GM23338 (cell line): ENCODE measurements at regions not wholly inside any gene's neighbourhood (a gene's known extent, or its start where the extent isn't known, plus 50 kb on each side); places are given as distances from the start of the nearest gene placed in this dataset.

ENCODE experiments used
- ATAC-seq: fragments of 200-7000 bp; cut with Tn5 transposase; 3 replicates; pipeline ENCODE4 v1.9.1; 2020
- DNase-seq: peaks from one replicate; pipeline ENCODE4 v3.0.0-alpha.2; 2015; ENCODE audit warnings: low spot score
- H2AFZ ChIP-seq: fragments of 200-600 bp; sonication (generic); 2 replicates; pipeline ENCODE4 v1.8.0; 2016; ENCODE audit warnings: antibody characterized with exemption, mild to moderate bottlenecking, moderate library complexity
- H3F3A ChIP-seq: fragments of 200-600 bp; sonication (generic); replicated peaks from 2 replicates; pipeline ENCODE4 v1.8.0; 2017; ENCODE audit warnings: antibody characterized with exemption, mixed run types, low read depth
- H3K27ac ChIP-seq: fragments of 200-600 bp; sonication (generic); 2 replicates; pipeline ENCODE4 v1.6.1; 2016; ENCODE audit warnings: low read depth
- H3K27me3 ChIP-seq: fragments of 200-600 bp; sonication (generic); 2 replicates; pipeline ENCODE4 v1.8.0; 2016; ENCODE audit warnings: mild to moderate bottlenecking, mixed run types, moderate library complexity; ENCODE audit not compliant: insufficient read depth
- H3K36me3 ChIP-seq: fragments of 200-600 bp; sonication (generic); 2 replicates; pipeline ENCODE4 v1.8.0; 2016; ENCODE audit warnings: mild to moderate bottlenecking; ENCODE audit not compliant: insufficient read depth
- H3K4me1 ChIP-seq: fragments of 200-600 bp; sonication (generic); 2 replicates; pipeline ENCODE4 v1.8.0; 2016; ENCODE audit warnings: mild to moderate bottlenecking, moderate library complexity; ENCODE audit not compliant: insufficient read depth
- H3K4me2 ChIP-seq: fragments of 200-600 bp; sonication (generic); 2 replicates; pipeline ENCODE4 v1.7.1; 2017; ENCODE audit warnings: mixed run types
- H3K4me3 ChIP-seq: fragments of 200-600 bp; sonication (generic); 2 replicates; pipeline ENCODE4 v1.6.1; 2016; ENCODE audit warnings: mixed run types
- H3K79me2 ChIP-seq: fragments of 200-600 bp; sonication (generic); replicated peaks from 2 replicates; pipeline ENCODE4 v1.8.0; 2017; ENCODE audit warnings: mild to moderate bottlenecking; ENCODE audit not compliant: insufficient read depth
- H3K9me2 ChIP-seq: fragments of 200-600 bp; sonication (generic); 2 replicates; pipeline ENCODE4 v1.8.0; 2017; ENCODE audit not compliant: insufficient read depth
- H4K20me1 ChIP-seq: fragments of 200-600 bp; sonication (generic); replicated peaks from 2 replicates; pipeline ENCODE4 v1.8.0; 2017; ENCODE audit warnings: mild to moderate bottlenecking; ENCODE audit not compliant: insufficient read depth
- H3K27ac Mint-ChIP-seq: 2 replicates; pipeline ENCODE4 v1.8.0; 2020; ENCODE audit warnings: inconsistent platforms, mild to moderate bottlenecking, moderate library complexity, mixed read lengths
- H3K27me3 Mint-ChIP-seq: 3 replicates; pipeline ENCODE4 v1.8.0; 2022; ENCODE audit warnings: low read depth, mild to moderate bottlenecking, moderate library complexity, mixed read lengths, inconsistent platforms; ENCODE audit not compliant: insufficient read depth, poor library complexity
- H3K36me3 Mint-ChIP-seq: 3 replicates; pipeline ENCODE4 v1.8.0; 2021; ENCODE audit warnings: low read depth, mild to moderate bottlenecking, inconsistent platforms, moderate library complexity, mixed read lengths
- H3K4me1 Mint-ChIP-seq: 3 replicates; pipeline ENCODE4 v1.8.0; 2020; ENCODE audit warnings: mild to moderate bottlenecking, inconsistent platforms, mixed read lengths
- H3K4me3 Mint-ChIP-seq: 3 replicates; pipeline ENCODE4 v1.8.0; 2021; ENCODE audit warnings: moderate library complexity, mild to moderate bottlenecking, inconsistent platforms, mixed read lengths
- H3K9me3 Mint-ChIP-seq: 3 replicates; pipeline ENCODE4 v1.8.0; 2020; ENCODE audit warnings: moderate library complexity, mild to moderate bottlenecking, inconsistent platforms, mixed read lengths
- EZH2 ChIP-seq: fragments of 200-600 bp; sonication (generic); IDR thresholded peaks from one replicate; pipeline ENCODE4 v1.8.0; 2017; ENCODE audit warnings: antibody characterized with exemption, mild to moderate bottlenecking, low read depth; ENCODE audit not compliant: unreplicated experiment
- EZH2phosphoT487 ChIP-seq: fragments of 200-600 bp; sonication (generic); IDR thresholded peaks from one replicate; pipeline ENCODE4 v1.8.1; 2018; ENCODE audit warnings: antibody characterized with exemption; ENCODE audit not compliant: unreplicated experiment
- JUNB ChIP-seq: IDR thresholded peaks from one replicate; pipeline ENCODE4 v1.6.1; 2016; ENCODE audit warnings: antibody characterized with exemption; ENCODE audit not compliant: unreplicated experiment
- NANOG ChIP-seq: IDR thresholded peaks from 2 replicates; pipeline ENCODE4 v1.6.1; 2016; ENCODE audit warnings: antibody characterized with exemption, borderline replicate concordance
- POLR2AphosphoS5 ChIP-seq: IDR thresholded peaks from 2 replicates; pipeline ENCODE4 v1.6.1; 2016; ENCODE audit warnings: antibody characterized with exemption, low read depth
- ZNF331 ChIP-seq: fragments of 250-450 bp; sonication (Bioruptor Pico); IDR thresholded peaks from 2 replicates; pipeline ENCODE4 v1.5.0; 2020; ENCODE audit warnings: low read depth, mild to moderate bottlenecking, moderate library complexity
- TF ChIP-seq, protein P1 (sequence below): fragments of 250-450 bp; sonication (Bioruptor Pico); IDR thresholded peaks from 2 replicates; pipeline ENCODE4 v1.5.0; 2020; ENCODE audit warnings: mild to moderate bottlenecking, moderate library complexity
- TF ChIP-seq, protein P2 (sequence below): IDR thresholded peaks from 2 replicates; pipeline ENCODE4 v1.6.1; 2016; ENCODE audit warnings: antibody characterized with exemption
- TF ChIP-seq, protein P3 (sequence below), 2 experiments: fragments of 200-600 bp in 1 of 2; sonication (generic) in 1 of 2; conservative IDR thresholded peaks; 2 replicates each; pipeline versions ENCODE4 v1.5.1 to v1.6.1; 2016 to 2017; ENCODE audit warnings: antibody characterized with exemption in 2 of 2, low read depth in 2 of 2, mild to moderate bottlenecking in 2 of 2, moderate library complexity in 1 of 2

GRCh38 chr21:35920436-35920835 lies 139.9 kb downstream of the SETD4 start:
- Histone ChIP-seq H3K36me3 (no peaks in the 10 kb centered on the region), H3K27ac (no peak overlapping the region), H3K4me2 (no peak overlapping the region), H3K4me1 (no peaks in the 10 kb centered on the region), H3K4me3 (no peak overlapping the region), H2AFZ (no peak overlapping the region), H3K79me2 (no peaks in the 10 kb centered on the region), H3K27me3 (no peaks in the 10 kb centered on the region), H3K9me2 (no peaks in the 10 kb centered on the region), H4K20me1 (no peaks in the 10 kb centered on the region), H3F3A (no peaks in the 10 kb centered on the region)
- TF ChIP-seq, protein P1, sequence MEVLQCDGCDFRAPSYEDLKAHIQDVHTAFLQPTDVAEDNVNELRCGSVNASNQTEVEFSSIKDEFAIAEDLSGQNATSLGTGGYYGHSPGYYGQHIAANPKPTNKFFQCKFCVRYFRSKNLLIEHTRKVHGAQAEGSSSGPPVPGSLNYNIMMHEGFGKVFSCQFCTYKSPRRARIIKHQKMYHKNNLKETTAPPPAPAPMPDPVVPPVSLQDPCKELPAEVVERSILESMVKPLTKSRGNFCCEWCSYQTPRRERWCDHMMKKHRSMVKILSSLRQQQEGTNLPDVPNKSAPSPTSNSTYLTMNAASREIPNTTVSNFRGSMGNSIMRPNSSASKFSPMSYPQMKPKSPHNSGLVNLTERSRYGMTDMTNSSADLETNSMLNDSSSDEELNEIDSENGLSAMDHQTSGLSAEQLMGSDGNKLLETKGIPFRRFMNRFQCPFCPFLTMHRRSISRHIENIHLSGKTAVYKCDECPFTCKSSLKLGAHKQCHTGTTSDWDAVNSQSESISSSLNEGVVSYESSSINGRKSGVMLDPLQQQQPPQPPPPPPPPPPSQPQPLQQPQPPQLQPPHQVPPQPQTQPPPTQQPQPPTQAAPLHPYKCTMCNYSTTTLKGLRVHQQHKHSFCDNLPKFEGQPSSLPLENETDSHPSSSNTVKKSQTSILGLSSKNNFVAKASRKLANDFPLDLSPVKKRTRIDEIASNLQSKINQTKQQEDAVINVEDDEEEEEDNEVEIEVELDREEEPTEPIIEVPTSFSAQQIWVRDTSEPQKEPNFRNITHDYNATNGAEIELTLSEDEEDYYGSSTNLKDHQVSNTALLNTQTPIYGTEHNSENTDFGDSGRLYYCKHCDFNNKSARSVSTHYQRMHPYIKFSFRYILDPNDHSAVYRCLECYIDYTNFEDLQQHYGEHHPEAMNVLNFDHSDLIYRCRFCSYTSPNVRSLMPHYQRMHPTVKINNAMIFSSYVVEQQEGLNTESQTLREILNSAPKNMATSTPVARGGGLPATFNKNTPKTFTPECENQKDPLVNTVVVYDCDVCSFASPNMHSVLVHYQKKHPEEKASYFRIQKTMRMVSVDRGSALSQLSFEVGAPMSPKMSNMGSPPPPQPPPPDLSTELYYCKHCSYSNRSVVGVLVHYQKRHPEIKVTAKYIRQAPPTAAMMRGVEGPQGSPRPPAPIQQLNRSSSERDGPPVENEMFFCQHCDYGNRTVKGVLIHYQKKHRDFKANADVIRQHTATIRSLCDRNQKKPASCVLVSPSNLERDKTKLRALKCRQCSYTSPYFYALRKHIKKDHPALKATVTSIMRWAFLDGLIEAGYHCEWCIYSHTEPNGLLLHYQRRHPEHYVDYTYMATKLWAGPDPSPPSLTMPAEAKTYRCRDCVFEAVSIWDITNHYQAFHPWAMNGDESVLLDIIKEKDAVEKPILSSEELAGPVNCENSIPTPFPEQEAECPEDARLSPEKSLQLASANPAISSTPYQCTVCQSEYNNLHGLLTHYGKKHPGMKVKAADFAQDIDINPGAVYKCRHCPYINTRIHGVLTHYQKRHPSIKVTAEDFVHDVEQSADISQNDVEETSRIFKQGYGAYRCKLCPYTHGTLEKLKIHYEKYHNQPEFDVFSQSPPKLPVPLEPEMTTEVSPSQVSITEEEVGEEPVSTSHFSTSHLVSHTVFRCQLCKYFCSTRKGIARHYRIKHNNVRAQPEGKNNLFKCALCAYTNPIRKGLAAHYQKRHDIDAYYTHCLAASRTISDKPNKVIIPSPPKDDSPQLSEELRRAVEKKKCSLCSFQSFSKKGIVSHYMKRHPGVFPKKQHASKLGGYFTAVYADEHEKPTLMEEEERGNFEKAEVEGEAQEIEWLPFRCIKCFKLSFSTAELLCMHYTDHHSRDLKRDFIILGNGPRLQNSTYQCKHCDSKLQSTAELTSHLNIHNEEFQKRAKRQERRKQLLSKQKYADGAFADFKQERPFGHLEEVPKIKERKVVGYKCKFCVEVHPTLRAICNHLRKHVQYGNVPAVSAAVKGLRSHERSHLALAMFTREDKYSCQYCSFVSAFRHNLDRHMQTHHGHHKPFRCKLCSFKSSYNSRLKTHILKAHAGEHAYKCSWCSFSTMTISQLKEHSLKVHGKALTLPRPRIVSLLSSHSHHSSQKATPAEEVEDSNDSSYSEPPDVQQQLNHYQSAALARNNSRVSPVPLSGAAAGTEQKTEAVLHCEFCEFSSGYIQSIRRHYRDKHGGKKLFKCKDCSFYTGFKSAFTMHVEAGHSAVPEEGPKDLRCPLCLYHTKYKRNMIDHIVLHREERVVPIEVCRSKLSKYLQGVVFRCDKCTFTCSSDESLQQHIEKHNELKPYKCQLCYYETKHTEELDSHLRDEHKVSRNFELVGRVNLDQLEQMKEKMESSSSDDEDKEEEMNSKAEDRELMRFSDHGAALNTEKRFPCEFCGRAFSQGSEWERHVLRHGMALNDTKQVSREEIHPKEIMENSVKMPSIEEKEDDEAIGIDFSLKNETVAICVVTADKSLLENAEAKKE = no peak
- TF ChIP-seq NANOG (no peak), JUNB (no peak), ZNF331 (CRISPR knock-in tag) (no peak)
- Mint-ChIP-seq H3K4me1 (peaks cover under 1% of the 10 kb centered on the region; the same call in 1 of the 3 replicates), H3K27me3 (peaks cover 1% of the 10 kb centered on the region), H3K36me3 (peaks cover 4% of the 10 kb centered on the region; the same call in 2 of the 3 replicates), H3K4me3 (no peak overlapping the region), H3K27ac (no peak overlapping the region), H3K9me3 (peaks cover 7% of the 10 kb centered on the region)
- no peak for ATAC-seq
- no peak for DNase-seq

- Histone ChIP-seq H3K27me3 (no peaks in the 10 kb centered on the region), H2AFZ (no peak overlapping the region)
- H3K36me3 Mint-ChIP-seq = peaks cover 13% of the 10 kb centered on the region; the same call in 2 of the 3 replicates
- TF ChIP-seq NANOG = no peak
- TF ChIP-seq ZNF331 (CRISPR knock-in tag) = no peak
- TF ChIP-seq, protein P2, sequence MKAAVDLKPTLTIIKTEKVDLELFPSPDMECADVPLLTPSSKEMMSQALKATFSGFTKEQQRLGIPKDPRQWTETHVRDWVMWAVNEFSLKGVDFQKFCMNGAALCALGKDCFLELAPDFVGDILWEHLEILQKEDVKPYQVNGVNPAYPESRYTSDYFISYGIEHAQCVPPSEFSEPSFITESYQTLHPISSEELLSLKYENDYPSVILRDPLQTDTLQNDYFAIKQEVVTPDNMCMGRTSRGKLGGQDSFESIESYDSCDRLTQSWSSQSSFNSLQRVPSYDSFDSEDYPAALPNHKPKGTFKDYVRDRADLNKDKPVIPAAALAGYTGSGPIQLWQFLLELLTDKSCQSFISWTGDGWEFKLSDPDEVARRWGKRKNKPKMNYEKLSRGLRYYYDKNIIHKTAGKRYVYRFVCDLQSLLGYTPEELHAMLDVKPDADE = no peak
- no peak for TF ChIP-seq EZH2
- no peak for TF ChIP-seq EZH2phosphoT487
- TF ChIP-seq POLR2AphosphoS5 = no peak
- TF ChIP-seq, protein P3, sequence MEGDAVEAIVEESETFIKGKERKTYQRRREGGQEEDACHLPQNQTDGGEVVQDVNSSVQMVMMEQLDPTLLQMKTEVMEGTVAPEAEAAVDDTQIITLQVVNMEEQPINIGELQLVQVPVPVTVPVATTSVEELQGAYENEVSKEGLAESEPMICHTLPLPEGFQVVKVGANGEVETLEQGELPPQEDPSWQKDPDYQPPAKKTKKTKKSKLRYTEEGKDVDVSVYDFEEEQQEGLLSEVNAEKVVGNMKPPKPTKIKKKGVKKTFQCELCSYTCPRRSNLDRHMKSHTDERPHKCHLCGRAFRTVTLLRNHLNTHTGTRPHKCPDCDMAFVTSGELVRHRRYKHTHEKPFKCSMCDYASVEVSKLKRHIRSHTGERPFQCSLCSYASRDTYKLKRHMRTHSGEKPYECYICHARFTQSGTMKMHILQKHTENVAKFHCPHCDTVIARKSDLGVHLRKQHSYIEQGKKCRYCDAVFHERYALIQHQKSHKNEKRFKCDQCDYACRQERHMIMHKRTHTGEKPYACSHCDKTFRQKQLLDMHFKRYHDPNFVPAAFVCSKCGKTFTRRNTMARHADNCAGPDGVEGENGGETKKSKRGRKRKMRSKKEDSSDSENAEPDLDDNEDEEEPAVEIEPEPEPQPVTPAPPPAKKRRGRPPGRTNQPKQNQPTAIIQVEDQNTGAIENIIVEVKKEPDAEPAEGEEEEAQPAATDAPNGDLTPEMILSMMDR (conservative IDR thresholded peaks at IDR 0.05; ENCODE audit: low read depth in 2 of 2) = no peak
These were observed 145.3 kb downstream of the SETD4 start for GRCh38 chr21:35915030-35915429.

More at GRCh38 chr21:35915030-35915429, 145.3 kb downstream of the SETD4 start:
- H3K36me3 ChIP-seq = no peaks in the 10 kb centered on the region
- peaks cover 15% of the 10 kb centered on the region; the same call in 1 of the 2 replicates for H3K9me2 ChIP-seq
- no peak overlapping the region for H3K27ac ChIP-seq
- peak; percentile 26 for DNase-seq
- H3K9me3 Mint-ChIP-seq = peaks cover 15% of the 10 kb centered on the region
- H3K4me3 Mint-ChIP-seq = no peak overlapping the region
- H3K4me1 Mint-ChIP-seq = peaks cover 16% of the 10 kb centered on the region; the same call in 2 of the 3 replicates
- H3K4me3 ChIP-seq = no peak overlapping the region
- H3K4me2 ChIP-seq = no peak overlapping the region
- peaks cover 1% of the 10 kb centered on the region for H3K27me3 Mint-ChIP-seq
- peak; percentile 41; the same call in 1 of the 3 replicates for ATAC-seq
- 0 out of 2 replicates have a peak, but pooled peaks cover 8% of the 10 kb centered on the region for H3K4me1 ChIP-seq
- no peak overlapping the region for H3K27ac Mint-ChIP-seq
- no peaks in the 10 kb centered on the region for H3K79me2 ChIP-seq
- H4K20me1 ChIP-seq = no peaks in the 10 kb centered on the region
- H3F3A ChIP-seq = no peaks in the 10 kb centered on the region
